MV-4-11 (cell line): ENCODE measurements at regions not wholly inside any gene's neighbourhood (a gene's known extent, or its start where the extent isn't known, plus 50 kb on each side); places are given as distances from the start of the nearest gene placed in this dataset.

Experiments used
- DNase-seq: peaks from one replicate; lab custom pipeline; 2025; lab: John Stamatoyannopoulos, UW

GRCh38 chr1:80994038-80994437 is 806.7 kb upstream of the ADGRL2 start:
- no peak for DNase-seq

GRCh38 chr1:80993154-80993980 is 807.4 kb upstream of the ADGRL2 start:
- no peak for DNase-seq

GRCh38 chr1:80989455-80989854 is 811.3 kb upstream of the ADGRL2 start:
- DNase-seq, result no peak

- DNase-seq, result no peak
Measured at GRCh38 chr1:80988926-80989325, 811.8 kb upstream of the ADGRL2 start.

GRCh38 chr1:80987824-80988223 is 812.9 kb upstream of the ADGRL2 start:
- DNase-seq, result no peak

- DNase-seq, result no peak
Measured at GRCh38 chr1:80987106-80987505, 813.6 kb upstream of the ADGRL2 start.

GRCh38 chr1:80982831-80983230 is 817.9 kb upstream of the ADGRL2 start:
- no peak for DNase-seq

GRCh38 chr1:80973101-80973500 is 827.6 kb upstream of the ADGRL2 start:
- DNase-seq, result no peak

GRCh38 chr1:80966266-80966665 is 834.5 kb upstream of the ADGRL2 start:
- DNase-seq, result no peak

- no peak for DNase-seq
Measured at GRCh38 chr1:80962564-80962963, 838.2 kb upstream of the ADGRL2 start.

- no peak for DNase-seq
Measured at GRCh38 chr1:80961464-80962190, 839.1 kb upstream of the ADGRL2 start.

- no peak for DNase-seq
Measured at GRCh38 chr1:80933346-80933745, 867.4 kb upstream of the ADGRL2 start.

GRCh38 chr1:80931178-80931577 is 869.6 kb upstream of the ADGRL2 start:
- DNase-seq, result no peak

- no peak for DNase-seq
Measured at GRCh38 chr1:80929868-80930508, 870.7 kb upstream of the ADGRL2 start.

- DNase-seq, result no peak
Measured at GRCh38 chr1:80926531-80926930, 874.2 kb upstream of the ADGRL2 start.

- peak; percentile 17 for DNase-seq
Measured at GRCh38 chr1:80925130-80925805, 875.5 kb upstream of the ADGRL2 start.

- no peak for DNase-seq
Measured at GRCh38 chr1:80924290-80924689, 876.4 kb upstream of the ADGRL2 start.

- no peak for DNase-seq
Measured at GRCh38 chr1:80922906-80923305, 877.8 kb upstream of the ADGRL2 start.

- peak; percentile 9 for DNase-seq
Measured at GRCh38 chr1:80919426-80919825, 881.3 kb upstream of the ADGRL2 start.

- DNase-seq, result peak; percentile 3
Measured at GRCh38 chr1:80918380-80918779, 882.4 kb upstream of the ADGRL2 start.

GRCh38 chr1:80917826-80918225 is 882.9 kb upstream of the ADGRL2 start:
- DNase-seq, result no peak

- no peak for DNase-seq
Measured at GRCh38 chr1:80917225-80917624, 883.5 kb upstream of the ADGRL2 start.
